Astrocyte (in vitro differentiated cells and primary cell): ENCODE measurements at regions not wholly inside any gene's neighbourhood (a gene's known extent, or its start where the extent isn't known, plus 50 kb on each side); places are given as distances from the start of the nearest gene placed in this dataset.

ENCODE experiments used
- DNase-seq: peaks from one replicate; pipeline ENCODE4 v3.0.0-alpha.2; 2010; ENCODE audit warnings: low read depth
- FAIRE-seq: peaks from 2 replicates; lab custom pipeline; 2011; peaks lifted over from hg19 to GRCh38; lab: Jason Lieb, UNC
- H2AFZ ChIP-seq: 2 replicates; pipeline ENCODE4 v1.6.0; 2012; ENCODE audit warnings: low read depth, low read length, inconsistent platforms
- H3K27ac ChIP-seq: 2 replicates; pipeline ENCODE4 v1.5.1; 2011; ENCODE audit warnings: low read depth, low read length, inconsistent platforms
- H3K27me3 ChIP-seq: 2 replicates; pipeline ENCODE4 v1.6.0; 2011; ENCODE audit warnings: low read length, inconsistent platforms; ENCODE audit not compliant: insufficient read depth
- H3K36me3 ChIP-seq: 2 replicates; pipeline ENCODE4 v1.5.1; 2011; ENCODE audit warnings: low read length, inconsistent platforms; ENCODE audit not compliant: insufficient read depth
- H3K4me1 ChIP-seq: 2 replicates; pipeline ENCODE4 v1.5.1; 2011; ENCODE audit warnings: low read length, inconsistent platforms; ENCODE audit not compliant: insufficient read depth
- H3K4me2 ChIP-seq: 2 replicates; pipeline ENCODE4 v1.6.0; 2012; ENCODE audit warnings: low read length, inconsistent platforms
- H3K4me3 ChIP-seq: 2 replicates; pipeline ENCODE4 v1.5.1; 2011; ENCODE audit warnings: low read depth, mild to moderate bottlenecking, low read length, inconsistent platforms; ENCODE audit not compliant: insufficient read depth
- H3K79me2 ChIP-seq: 2 replicates; pipeline ENCODE4 v1.6.0; 2012; ENCODE audit warnings: mild to moderate bottlenecking, low read length, inconsistent platforms; ENCODE audit not compliant: insufficient read depth
- H3K9ac ChIP-seq: 2 replicates; pipeline ENCODE4 v1.6.0; 2012; ENCODE audit warnings: mild to moderate bottlenecking, low read length, inconsistent platforms
- H3K9me3 ChIP-seq: 2 replicates; pipeline ENCODE4 v1.5.1; 2012; ENCODE audit warnings: low read depth, mild to moderate bottlenecking, low read length, inconsistent platforms; ENCODE audit not compliant: insufficient read depth
- H4K20me1 ChIP-seq: 2 replicates; pipeline ENCODE4 v1.6.0; 2012; ENCODE audit warnings: low read length, inconsistent platforms; ENCODE audit not compliant: insufficient read depth
- H3K27ac Mint-ChIP-seq: one replicate; pipeline ENCODE4 v1.8.0; 2021; ENCODE audit warnings: mild to moderate bottlenecking, mixed read lengths; ENCODE audit not compliant: unreplicated experiment
- H3K27me3 Mint-ChIP-seq: one replicate; pipeline ENCODE4 v1.8.0; 2021; ENCODE audit warnings: low read depth, mixed read lengths; ENCODE audit not compliant: unreplicated experiment
- H3K36me3 Mint-ChIP-seq: one replicate; pipeline ENCODE4 v1.8.0; 2021; ENCODE audit warnings: low read depth, mixed read lengths; ENCODE audit not compliant: unreplicated experiment
- H3K4me1 Mint-ChIP-seq: one replicate; pipeline ENCODE4 v1.8.0; 2021; ENCODE audit warnings: low read depth, mixed read lengths; ENCODE audit not compliant: unreplicated experiment
- H3K4me3 Mint-ChIP-seq: one replicate; pipeline ENCODE4 v1.8.0; 2021; ENCODE audit warnings: mild to moderate bottlenecking, moderate library complexity, mixed read lengths; ENCODE audit not compliant: unreplicated experiment
- H3K9me3 Mint-ChIP-seq: one replicate; pipeline ENCODE4 v1.8.0; 2021; ENCODE audit warnings: mild to moderate bottlenecking, mixed read lengths; ENCODE audit not compliant: unreplicated experiment
- CTCF ChIP-seq: IDR thresholded peaks from 2 replicates; pipeline ENCODE4 v1.5.1; 2011; ENCODE audit warnings: low read depth, mild to moderate bottlenecking, inconsistent platforms, low read length, moderate library complexity; ENCODE audit not compliant: insufficient read depth
- EZH2 ChIP-seq: IDR thresholded peaks from 2 replicates; pipeline ENCODE4 v1.6.1; 2012; ENCODE audit warnings: mild to moderate bottlenecking, low read length, inconsistent platforms; ENCODE audit not compliant: insufficient read depth

GRCh38 chr6:3986241-3986640, 92.7 kb downstream of the FAM217A start:
- H3K79me2 ChIP-seq: no peaks in the 10 kb centered on the region
- FAIRE-seq (no peak), DNase-seq (no peak)
- no peak overlapping the region for H3K9ac ChIP-seq
- Mint-ChIP-seq H3K4me3 (no peak overlapping the region), H3K27me3 (no peaks in the 10 kb centered on the region), H3K9me3 (peaks cover 2% of the 10 kb centered on the region), H3K4me1 (peaks cover 16% of the 10 kb centered on the region), H3K36me3 (peaks cover 2% of the 10 kb centered on the region), H3K27ac (no peak overlapping the region)
- H3K27me3 ChIP-seq: no peaks in the 10 kb centered on the region
- H2AFZ ChIP-seq: no peak overlapping the region
- H3K27ac ChIP-seq: no peak overlapping the region
- H3K4me1 ChIP-seq: peaks cover 16% of the 10 kb centered on the region
- H3K36me3 ChIP-seq: no peaks in the 10 kb centered on the region
- no peaks in the 10 kb centered on the region for H3K9me3 ChIP-seq
- H3K4me3 ChIP-seq: no peak overlapping the region
- TF ChIP-seq CTCF (no peak), EZH2 (no peak)
- no peak overlapping the region for H3K4me2 ChIP-seq
- no peaks in the 10 kb centered on the region for H4K20me1 ChIP-seq

GRCh38 chr6:3987053-3987452, 91.9 kb downstream of the FAM217A start:
- no peak overlapping the region for H3K27ac Mint-ChIP-seq

More at GRCh38 chr6:3987053-3987452, 91.9 kb downstream of the FAM217A start:
- Histone ChIP-seq H3K4me2 (peak overlapping the region; percentile 42), H4K20me1 (no peaks in the 10 kb centered on the region), H2AFZ (no peak overlapping the region), H3K36me3 (no peaks in the 10 kb centered on the region), H3K79me2 (no peaks in the 10 kb centered on the region), H3K4me1 (peaks cover 16% of the 10 kb centered on the region), H3K9me3 (no peaks in the 10 kb centered on the region), H3K27ac (no peak overlapping the region), H3K9ac (no peak overlapping the region), H3K4me3 (no peak overlapping the region), H3K27me3 (no peaks in the 10 kb centered on the region)
- no peak for FAIRE-seq
- DNase-seq: peak; percentile 39
- Mint-ChIP-seq H3K36me3 (no peaks in the 10 kb centered on the region), H3K27me3 (no peaks in the 10 kb centered on the region), H3K4me3 (no peak overlapping the region), H3K9me3 (peaks cover 2% of the 10 kb centered on the region), H3K4me1 (peaks cover 16% of the 10 kb centered on the region)
- no peak for TF ChIP-seq CTCF
- TF ChIP-seq EZH2: no peak
